Esophagus (tissue), 2 donors: ENCODE measurements at regions not wholly inside any gene's neighbourhood (a gene's known extent, or its start where the extent isn't known, plus 50 kb on each side); places are given as distances from the start of the nearest gene placed in this dataset.

Experiments used
- H3K27ac ChIP-seq, 2 donors: one replicate each; pipeline ENCODE4 v1.5.1; 2013; ENCODE audit warnings: low read depth in 2 of 2, mild to moderate bottlenecking in 2 of 2, inconsistent platforms in 1 of 2, low read length in 1 of 2, moderate library complexity in 1 of 2
- H3K27me3 ChIP-seq, 2 donors: one replicate each; pipeline ENCODE4 v1.6.1; 2013; ENCODE audit warnings: low read length in 2 of 2, control low read depth in 1 of 2, mild to moderate bottlenecking in 1 of 2; ENCODE audit not compliant: insufficient read depth in 2 of 2, control insufficient read depth in 1 of 2
- H3K36me3 ChIP-seq, 2 donors: one replicate each; pipeline ENCODE4 v1.6.1; 2013; ENCODE audit warnings: low read length in 1 of 2; ENCODE audit not compliant: control insufficient read depth in 2 of 2, insufficient read depth in 2 of 2
- H3K4me1 ChIP-seq, 2 donors: one replicate each; pipeline ENCODE4 v1.6.1; 2013; ENCODE audit warnings: low read length in 1 of 2; ENCODE audit not compliant: control insufficient read depth in 2 of 2, insufficient read depth in 2 of 2
- H3K4me3 ChIP-seq, 2 donors: one replicate each; pipeline ENCODE4 v1.5.1; 2013; ENCODE audit warnings: low read length in 2 of 2, mild to moderate bottlenecking in 2 of 2, low read depth in 1 of 2, moderate library complexity in 1 of 2
- H3K9me3 ChIP-seq, 2 donors: one replicate each; pipeline ENCODE4 v1.6.1; 2013; ENCODE audit warnings: mild to moderate bottlenecking in 2 of 2, low read depth in 1 of 2, low read length in 1 of 2, moderate library complexity in 1 of 2; ENCODE audit not compliant: control insufficient read depth in 2 of 2, insufficient read depth in 1 of 2
- WGBS, 2 donors: extraction: QIAGEN DNeasy Blood & Tissue Kit; methylation state at CpG; one replicate each; pipeline ENCODE4 v1.1.7; 2013; 5-methylcytosine and 5-hydroxymethylcytosine counted together
- donor health status: healthy with polysubstance abuse.
- donor health status: Bipolar disorder and iron deficiency.

- Histone ChIP-seq H3K4me1 (no peaks in the 10 kb centered on the region), H3K27me3 (no peaks in the 10 kb centered on the region), H3K9me3 (no peaks in the 10 kb centered on the region), H3K36me3 (no peaks in the 10 kb centered on the region), H3K4me3 (no peak overlapping the region), H3K27ac (no peak overlapping the region)
- WGBS, 2 donors = 59 to 67% methylated on average over 4 of the region's 4 CpGs
Observed at GRCh38 chr3:82354228-82354627, 592.8 kb upstream of the GBE1 start.

DNA sequence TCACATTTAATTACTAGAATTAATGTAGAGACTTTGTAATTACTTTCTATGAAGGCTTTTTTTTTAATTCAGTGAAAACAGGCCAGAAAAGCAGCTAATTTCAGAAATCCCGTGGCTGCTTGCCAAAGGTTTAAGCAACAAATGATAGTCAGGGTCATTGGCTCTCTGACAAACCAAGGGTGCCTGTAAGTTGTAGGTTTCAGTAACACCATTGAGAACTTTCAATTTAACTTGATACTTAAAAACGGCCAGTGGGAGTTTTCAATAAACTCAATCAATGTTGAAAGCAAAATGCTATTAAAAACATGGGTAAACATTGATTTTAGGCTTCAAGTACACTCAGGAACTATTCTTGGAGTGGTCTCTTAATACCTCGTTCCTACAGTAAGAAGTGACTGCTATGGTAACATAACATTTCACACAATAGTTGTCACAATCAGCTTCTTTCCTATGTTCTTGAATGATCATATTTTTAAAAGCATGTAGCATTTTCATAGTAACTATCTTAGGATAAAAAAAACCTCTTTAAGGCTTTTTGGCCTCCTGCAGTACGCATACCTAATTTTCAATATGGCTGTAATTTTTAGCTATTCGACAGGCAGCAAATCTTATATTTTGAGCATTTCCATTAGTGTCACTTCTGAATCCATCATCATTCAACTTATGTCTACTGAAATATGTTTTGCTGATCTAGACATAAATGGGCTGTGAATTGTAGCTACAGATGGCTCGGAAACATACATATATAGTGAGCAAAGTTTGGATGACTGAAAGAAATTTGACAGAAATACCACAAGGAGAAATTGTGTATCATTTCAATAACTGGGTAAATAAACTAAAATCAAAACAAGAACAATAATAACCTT lies 592.1 kb upstream of the GBE1 start:
- Histone ChIP-seq H3K27me3 (no peaks in the 10 kb centered on the region), H3K9me3 (no peaks in the 10 kb centered on the region), H3K4me1 (no peaks in the 10 kb centered on the region), H3K4me3 (no peak overlapping the region), H3K27ac (no peak overlapping the region), H3K36me3 (no peaks in the 10 kb centered on the region)
- 64 to 65% methylated on average over 6 of the region's 6 CpGs for WGBS, 2 donors

- Histone ChIP-seq H3K4me1 (no peaks in the 10 kb centered on the region), H3K36me3 (no peaks in the 10 kb centered on the region), H3K27ac (no peak overlapping the region), H3K9me3 (no peaks in the 10 kb centered on the region), H3K27me3 (no peaks in the 10 kb centered on the region), H3K4me3 (no peak overlapping the region)
- 79 to 92% methylated on average over 1 of the region's 1 CpG for WGBS, 2 donors
Observed at GRCh38 chr3:82347585-82347984, 586.1 kb upstream of the GBE1 start.

GRCh38 chr3:82342521-82342920 lies 581.1 kb upstream of the GBE1 start:
- Histone ChIP-seq H3K27ac (no peak overlapping the region), H3K4me3 (no peak overlapping the region), H3K4me1 (no peaks in the 10 kb centered on the region), H3K9me3 (no peaks in the 10 kb centered on the region), H3K27me3 (no peaks in the 10 kb centered on the region), H3K36me3 (no peaks in the 10 kb centered on the region)
- WGBS, 2 donors = 64 to 69% methylated on average over 3 of the region's 3 CpGs

- H3K4me3 ChIP-seq = no peak overlapping the region
- 69 to 86% methylated on average over 2 of the region's 2 CpGs for WGBS, 2 donors
Observed at GRCh38 chr3:82329300-82329699, 567.9 kb upstream of the GBE1 start.

DNA sequence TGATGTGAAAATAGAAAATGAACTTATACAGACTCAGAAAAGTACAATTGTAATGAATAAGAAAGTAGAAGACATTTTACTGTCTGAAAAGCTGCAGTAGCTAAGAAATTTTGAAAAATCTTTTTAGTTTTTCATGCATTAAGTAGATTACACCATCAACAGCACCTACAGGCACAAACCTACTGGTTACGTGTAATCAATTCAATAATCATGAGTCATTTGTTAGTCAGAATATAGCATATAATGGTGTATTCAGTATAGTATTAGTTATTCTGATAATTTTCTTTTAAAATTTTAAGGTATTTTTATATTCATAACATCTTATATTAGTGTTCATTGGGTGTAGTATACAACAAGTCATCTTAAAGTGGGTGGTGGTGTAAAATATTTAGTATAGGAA lies 550.5 kb upstream of the GBE1 start:
- 56 to 78% methylated on average over 1 of the region's 1 CpG for WGBS, 2 donors
- Histone ChIP-seq H3K27ac (no peak overlapping the region), H3K4me1 (no peaks in the 10 kb centered on the region), H3K27me3 (no peaks in the 10 kb centered on the region), H3K36me3 (no peaks in the 10 kb centered on the region), H3K9me3 (no peaks in the 10 kb centered on the region), H3K4me3 (no peak overlapping the region)

More at GRCh38 chr3:82329300-82329699, 567.9 kb upstream of the GBE1 start:
- no peaks in the 10 kb centered on the region for H3K9me3 ChIP-seq
- no peaks in the 10 kb centered on the region for H3K36me3 ChIP-seq
- H3K4me1 ChIP-seq = no peaks in the 10 kb centered on the region
- no peak overlapping the region for H3K27ac ChIP-seq
- H3K27me3 ChIP-seq = no peaks in the 10 kb centered on the region

DNA sequence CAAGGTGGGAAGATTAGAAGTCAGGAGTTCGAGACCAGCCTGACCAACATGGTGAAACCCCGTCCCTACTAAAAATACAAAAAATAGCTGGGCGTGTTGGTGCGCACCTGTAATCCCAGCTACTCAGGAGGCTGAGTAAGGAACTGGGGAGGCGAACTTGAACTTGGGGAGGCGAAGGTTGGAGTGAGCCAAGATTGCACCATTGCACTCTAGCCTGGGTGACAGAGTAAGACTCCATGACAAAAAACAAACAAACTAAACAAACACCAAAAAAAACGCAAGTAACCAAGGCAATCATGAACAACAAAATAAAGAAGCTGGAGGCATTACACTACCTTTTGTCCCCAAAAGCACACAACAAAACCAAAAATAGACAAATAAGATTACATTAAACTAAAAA lies 547.3 kb upstream of the GBE1 start:
- H3K27ac ChIP-seq = no peak overlapping the region
- no peaks in the 10 kb centered on the region for H3K4me1 ChIP-seq
- no peaks in the 10 kb centered on the region for H3K27me3 ChIP-seq
- 84 to 85% methylated on average over 7 of the region's 7 CpGs for WGBS, 2 donors
- H3K36me3 ChIP-seq = no peaks in the 10 kb centered on the region
- H3K9me3 ChIP-seq = peaks cover 0 to 3% of the 10 kb centered on the region in 2 donors
- no peak overlapping the region for H3K4me3 ChIP-seq

- H3K27ac ChIP-seq = no peak overlapping the region
- 70 to 87% methylated on average over 1 of the region's 1 CpG for WGBS, 2 donors
Observed at GRCh38 chr3:82306189-82306588, 544.7 kb upstream of the GBE1 start.

GRCh38 chr3:82294609-82295008 lies 533.2 kb upstream of the GBE1 start:
- no peaks in the 10 kb centered on the region for H3K9me3 ChIP-seq
- no peak overlapping the region for H3K4me3 ChIP-seq
- H3K4me1 ChIP-seq = no peaks in the 10 kb centered on the region
- H3K27me3 ChIP-seq = no peaks in the 10 kb centered on the region
- no peak overlapping the region for H3K27ac ChIP-seq
- WGBS, 2 donors = 49 to 55% methylated on average over 3 of the region's 3 CpGs
- H3K36me3 ChIP-seq = no peaks in the 10 kb centered on the region

More at GRCh38 chr3:82306189-82306588, 544.7 kb upstream of the GBE1 start:
- H3K4me1 ChIP-seq = no peaks in the 10 kb centered on the region
- no peaks in the 10 kb centered on the region for H3K27me3 ChIP-seq
- no peaks in the 10 kb centered on the region for H3K36me3 ChIP-seq
- H3K9me3 ChIP-seq = peaks cover 0 to 3% of the 10 kb centered on the region in 2 donors
- H3K4me3 ChIP-seq = no peak overlapping the region

DNA sequence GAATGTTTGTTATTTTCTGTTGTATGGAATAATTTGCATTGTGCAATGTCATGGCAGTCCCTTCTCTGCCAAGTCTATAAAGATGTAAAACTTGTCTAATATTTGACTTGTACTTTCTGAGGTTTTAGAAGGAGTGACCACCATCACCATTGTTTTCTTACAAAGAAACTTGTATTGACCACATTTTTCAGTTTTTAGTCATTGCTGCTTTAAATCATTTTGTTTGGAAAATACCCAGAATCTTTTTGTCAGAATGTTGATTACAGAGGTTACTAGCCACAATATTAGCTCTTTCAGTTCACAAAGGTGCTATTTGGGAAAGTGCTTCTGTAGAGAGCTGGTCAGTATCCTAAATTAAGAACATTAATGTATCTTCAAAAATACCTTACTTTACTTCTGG lies 532.4 kb upstream of the GBE1 start:
- H3K9me3 ChIP-seq = no peaks in the 10 kb centered on the region
- no peaks in the 10 kb centered on the region for H3K4me1 ChIP-seq
- no peak overlapping the region for H3K27ac ChIP-seq

More for the DNA sequence above, 532.4 kb upstream of the GBE1 start:
- no peaks in the 10 kb centered on the region for H3K27me3 ChIP-seq
- no peaks in the 10 kb centered on the region for H3K36me3 ChIP-seq
- no peak overlapping the region for H3K4me3 ChIP-seq
